K562 (cell line): ENCODE measurements at regions not wholly inside any gene's neighbourhood (a gene's known extent, or its start where the extent isn't known, plus 50 kb on each side); places are given as distances from the start of the nearest gene placed in this dataset.

Experiments used
- ATF4 ChIP-seq: fragments of 450-650 bp; formaldehyde crosslinking; IDR thresholded peaks from 2 replicates; pipeline ENCODE4 v1.4.0; 2022; ENCODE audit warnings: mild to moderate bottlenecking, moderate library complexity
- CREM ChIP-seq: IDR thresholded peaks from 2 replicates; pipeline ENCODE4 v1.6.1; 2014; ENCODE audit warnings: antibody characterized with exemption, low read depth
- CXXC5 ChIP-seq: fragments of 250-450 bp; sonication (Bioruptor Pico); IDR thresholded peaks from 2 replicates; pipeline ENCODE4 v1.8.0; 2022; ENCODE audit warnings: inconsistent platforms, mild to moderate bottlenecking, moderate library complexity
- DNMT1 ChIP-seq: fragments of 450-650 bp; IDR thresholded peaks from 2 replicates; pipeline ENCODE4 v1.6.1; 2016; ENCODE audit warnings: antibody characterized with exemption, mild to moderate bottlenecking
- HMG20B ChIP-seq: fragments of 250-450 bp; sonication (Bioruptor Pico); IDR thresholded peaks from 2 replicates; pipeline ENCODE4 v1.5.0; 2021; ENCODE audit warnings: mild to moderate bottlenecking
- KLF6 ChIP-seq: fragments of 250-450 bp; sonication (Bioruptor Pico); IDR thresholded peaks from 2 replicates; pipeline ENCODE4 v1.4.0; 2020; ENCODE audit warnings: mild to moderate bottlenecking, moderate library complexity, borderline replicate concordance
- MAZ ChIP-seq, 2 experiments: fragments of 450-650 bp in 1 of 2; sonication (generic) in 1 of 2; formaldehyde crosslinking; IDR thresholded peaks in 1 of 2; conservative IDR thresholded peaks in 1 of 2; 2 replicates each; pipeline versions ENCODE4 v1.4.0 to v1.5.0; 2020; ENCODE audit warnings: mild to moderate bottlenecking in 1 of 2, missing genetic modification reagents in 1 of 2
- NFE2 ChIP-seq: IDR thresholded peaks from 2 replicates; pipeline ENCODE4 v1.6.1; 2014; ENCODE audit warnings: antibody characterized with exemption, low read depth
- NR2C1 ChIP-seq, 2 experiments: fragments of 450-650 bp; IDR thresholded peaks; 2 replicates each; pipeline ENCODE4 v1.6.1; 2017; ENCODE audit warnings: mild to moderate bottlenecking in 2 of 2, antibody characterized with exemption in 1 of 2, inconsistent platforms in 1 of 2, missing compliant biosample characterization in 1 of 2, missing genetic modification characterization in 1 of 2
- RAD51 ChIP-seq: fragments of 450-650 bp; IDR thresholded peaks from 2 replicates; pipeline ENCODE4 v1.7.1; 2016; ENCODE audit warnings: low read depth, mild to moderate bottlenecking, borderline replicate concordance
- SETDB1 ChIP-seq: IDR thresholded peaks from one replicate; pipeline ENCODE4 v1.6.1; 2012; ENCODE audit warnings: low read length, control low read depth, inconsistent platforms
- SMARCA4 ChIP-seq: fragments of 450-650 bp; IDR thresholded peaks from 2 replicates; pipeline ENCODE4 v1.6.1; 2016
- SMC3 ChIP-seq: conservative IDR thresholded peaks from 2 replicates; pipeline ENCODE4 v1.6.1; 2011; ENCODE audit warnings: low read depth, low read length, improper control_type of control experiment; ENCODE audit not compliant: insufficient read depth
- TEAD1 ChIP-seq, 2 experiments: fragments of 450-650 bp in 1 of 2; sonication (generic) in 1 of 2; formaldehyde crosslinking; IDR thresholded peaks; 2 replicates each; pipeline versions ENCODE4 v1.4.0 to v1.8.0; 2020 to 2022; ENCODE audit warnings: mild to moderate bottlenecking in 2 of 2, missing genetic modification reagents in 1 of 2
- TSHZ1 ChIP-seq: fragments of 250-450 bp; sonication (Bioruptor Pico); IDR thresholded peaks from 2 replicates; pipeline ENCODE4 v1.4.0; 2020; ENCODE audit warnings: mild to moderate bottlenecking, moderate library complexity
- YBX1 ChIP-seq: fragments of 450-650 bp; IDR thresholded peaks from 2 replicates; pipeline ENCODE4 v1.7.1; 2016; ENCODE audit warnings: mild to moderate bottlenecking
- ZBTB11 ChIP-seq, 3 experiments: fragments of 200-800 bp in 1 of 3; fragments of 250-450 bp in 1 of 3; fragments of 450-650 bp in 1 of 3; sonication (Bioruptor Pico) in 1 of 3; sonication (Bioruptor generic) in 1 of 3; formaldehyde crosslinking in 1 of 3; IDR thresholded peaks; 2 replicates each; pipeline versions ENCODE4 v1.6.1 to v1.8.0; 2016 to 2022; ENCODE audit warnings: mild to moderate bottlenecking in 2 of 3, missing genetic modification characterization in 2 of 3, missing compliant biosample characterization in 1 of 3, moderate library complexity in 1 of 3
- ZEB2 ChIP-seq: fragments of 450-650 bp; IDR thresholded peaks from 2 replicates; pipeline ENCODE4 v1.6.1; 2016
- ZNF23 ChIP-seq: fragments of 250-450 bp; sonication (Bioruptor Pico); IDR thresholded peaks from 2 replicates; pipeline ENCODE4 v1.4.0; 2020; ENCODE audit warnings: mild to moderate bottlenecking

GRCh38 chr2:47653902-47654789, 83.4 kb upstream of the KCNK12 start (continued):
- TF ChIP-seq TSHZ1 (CRISPR knock-in tag) (no peak), KLF6 (CRISPR knock-in tag) (peak; percentile 78; the same call in 1 of the 2 replicates), ZNF23 (CRISPR knock-in tag) (no peak), ZEB2 (peak; percentile 85), ATF4 (CRISPR knock-in tag) (0 out of 2 replicates have a peak, but pooled peaks have one; percentile 50), NFE2 (peak; percentile 80), SMC3 (0 out of 2 replicates have a peak, but pooled peaks have one; percentile 34), DNMT1 (no peak), MAZ (CRISPR knock-in tag; conservative IDR thresholded peaks at IDR 0.05 in 1 of 2, IDR thresholded peaks at IDR 0.05 in 1 of 2) (peak in 1 of 2 experiments; percentile 56; a peak in 1 of 4 replicates), CXXC5 (peak; percentile 65), ZBTB11 (CRISPR knock-in tag; IDR thresholded peaks at IDR 0.05) (peak in 1 of 3 experiments; percentile 56; a peak in 2 of 6 replicates), CREM (0 out of 2 replicates have a peak, but pooled peaks have one; percentile 6), HMG20B (CRISPR knock-in tag) (no peak), SETDB1 (no peak), TEAD1 (CRISPR knock-in tag; IDR thresholded peaks at IDR 0.05) (peak in 1 of 2 experiments; percentile 72; a peak in 1 of 4 replicates), SMARCA4 (no peak), YBX1 (no peak), NR2C1 (IDR thresholded peaks at IDR 0.05) (peak; percentile 34; the same call in 1 of the 2 replicates), NR2C1 (tag; IDR thresholded peaks at IDR 0.05) (peak; percentile 81), RAD51 (peak; percentile 78; the same call in 1 of the 2 replicates)
